ENCODE measurements at regions not wholly inside any gene's neighbourhood (a gene's known extent, or its start where the extent isn't known, plus 50 kb on each side); places are given as distances from the start of the nearest gene placed in this dataset.

GRCh38 chr11:104672897-104673296 lies 225.4 kb downstream of the CASP12 start:
- no peak overlapping the region for H3K4me3 ChIP-seq (replicated peaks in 1 of 3)
- H3K4me1 ChIP-seq = no peaks in the 10 kb centered on the region
- H3K27ac ChIP-seq = no peak overlapping the region
- no peaks in the 10 kb centered on the region for H3K27me3 ChIP-seq
- H3K9me3 ChIP-seq = no peaks in the 10 kb centered on the region
- no peaks in the 10 kb centered on the region for H3K36me3 ChIP-seq
- TF ChIP-seq, protein P1, sequence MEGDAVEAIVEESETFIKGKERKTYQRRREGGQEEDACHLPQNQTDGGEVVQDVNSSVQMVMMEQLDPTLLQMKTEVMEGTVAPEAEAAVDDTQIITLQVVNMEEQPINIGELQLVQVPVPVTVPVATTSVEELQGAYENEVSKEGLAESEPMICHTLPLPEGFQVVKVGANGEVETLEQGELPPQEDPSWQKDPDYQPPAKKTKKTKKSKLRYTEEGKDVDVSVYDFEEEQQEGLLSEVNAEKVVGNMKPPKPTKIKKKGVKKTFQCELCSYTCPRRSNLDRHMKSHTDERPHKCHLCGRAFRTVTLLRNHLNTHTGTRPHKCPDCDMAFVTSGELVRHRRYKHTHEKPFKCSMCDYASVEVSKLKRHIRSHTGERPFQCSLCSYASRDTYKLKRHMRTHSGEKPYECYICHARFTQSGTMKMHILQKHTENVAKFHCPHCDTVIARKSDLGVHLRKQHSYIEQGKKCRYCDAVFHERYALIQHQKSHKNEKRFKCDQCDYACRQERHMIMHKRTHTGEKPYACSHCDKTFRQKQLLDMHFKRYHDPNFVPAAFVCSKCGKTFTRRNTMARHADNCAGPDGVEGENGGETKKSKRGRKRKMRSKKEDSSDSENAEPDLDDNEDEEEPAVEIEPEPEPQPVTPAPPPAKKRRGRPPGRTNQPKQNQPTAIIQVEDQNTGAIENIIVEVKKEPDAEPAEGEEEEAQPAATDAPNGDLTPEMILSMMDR (IDR thresholded peaks at IDR 0.05) = no peak
- TF ChIP-seq POLR2A (IDR thresholded peaks at IDR 0.05) = no peak
- intact Hi-C loops (cut with DNase I) = no loop called here
- DNase-seq = no peak

DNA sequence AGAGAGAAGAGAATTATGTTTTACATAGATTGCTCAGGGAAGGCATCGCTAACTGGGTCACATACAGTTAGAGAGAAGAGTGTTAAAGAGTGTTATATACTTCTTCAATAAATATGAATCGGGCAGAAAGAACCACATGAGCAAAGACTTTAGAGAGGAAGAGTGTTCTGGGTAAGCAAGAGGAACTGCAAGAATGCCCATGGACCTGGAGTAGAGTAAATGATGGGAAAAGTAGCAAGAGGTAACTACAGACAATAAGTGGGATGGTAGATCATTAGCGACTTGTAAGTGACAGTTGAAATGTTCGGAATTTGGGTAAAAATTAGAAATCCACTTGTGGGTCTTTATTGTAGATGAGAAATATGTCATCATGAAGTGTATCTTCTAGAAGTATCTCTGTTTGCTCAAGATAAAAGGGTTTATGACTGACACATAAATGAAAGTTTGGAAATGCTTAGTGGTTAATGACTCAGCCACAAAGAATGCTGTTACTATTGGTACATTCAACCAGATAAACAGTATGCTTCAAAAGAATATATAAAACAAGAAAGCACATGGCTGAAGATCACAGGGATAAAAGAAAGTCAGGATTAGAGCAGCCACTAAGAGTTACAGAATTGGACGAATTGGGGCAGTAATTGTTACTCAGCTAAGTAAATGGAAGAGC lies 229.3 kb downstream of the CASP12 start:
- intact Hi-C loops (cut with DNase I) = no loop called here
- no peaks in the 10 kb centered on the region for H3K4me1 ChIP-seq
- H3K36me3 ChIP-seq = no peaks in the 10 kb centered on the region
- DNase-seq = no peak
- H3K27ac ChIP-seq = no peak overlapping the region
- H3K27me3 ChIP-seq = no peaks in the 10 kb centered on the region
- no peaks in the 10 kb centered on the region for H3K9me3 ChIP-seq
- 89 to 92% methylated on average over 5 of the region's 5 CpGs for WGBS, 2 donors
- H3K4me3 ChIP-seq (replicated peaks in 1 of 3) = no peak overlapping the region
- TF ChIP-seq POLR2A (IDR thresholded peaks at IDR 0.05) = no peak
- TF ChIP-seq, protein P1 (IDR thresholded peaks at IDR 0.05) = no peak

DNA sequence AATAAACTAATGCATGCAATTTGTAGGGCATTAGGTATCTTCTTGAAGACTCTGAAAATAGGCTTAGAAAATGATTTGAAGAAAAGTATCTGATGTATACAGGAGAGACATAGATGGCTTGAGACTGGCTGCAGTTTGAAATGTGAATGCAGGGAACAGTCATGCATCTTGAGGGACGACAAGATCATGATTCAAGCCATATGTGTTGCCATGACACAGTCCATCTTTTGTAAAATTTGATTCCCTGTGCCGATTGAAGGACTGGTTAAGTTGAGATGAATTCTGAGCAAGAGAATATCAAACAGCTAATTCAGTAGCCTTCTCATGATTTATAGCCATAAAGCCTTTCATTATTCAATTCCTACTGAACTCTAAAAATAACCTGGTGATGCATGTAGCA lies 231.6 kb downstream of the CASP12 start:
- H3K27me3 ChIP-seq = no peaks in the 10 kb centered on the region

GRCh38 chr11:104665641-104666040 lies 232.6 kb downstream of the CASP12 start:
- Histone ChIP-seq H3K9me3 (no peaks in the 10 kb centered on the region), H3K27me3 (no peaks in the 10 kb centered on the region), H3K4me3 (replicated peaks in 1 of 3) (no peak overlapping the region), H3K27ac (no peak overlapping the region), H3K36me3 (no peaks in the 10 kb centered on the region), H3K4me1 (no peaks in the 10 kb centered on the region)
- WGBS, 2 donors = 84 to 89% methylated on average over 3 of the region's 3 CpGs
- intact Hi-C loops (cut with DNase I) = no loop called here
- TF ChIP-seq, protein P1 (IDR thresholded peaks at IDR 0.05) = no peak
- no peak for TF ChIP-seq POLR2A (IDR thresholded peaks at IDR 0.05)
- no peak for DNase-seq

More for the DNA sequence above, 231.6 kb downstream of the CASP12 start:
- intact Hi-C loops (cut with DNase I) = no loop called here
- WGBS, 2 donors = 80 to 81% methylated on average over 2 of the region's 2 CpGs
- H3K4me1 ChIP-seq = no peaks in the 10 kb centered on the region
- no peaks in the 10 kb centered on the region for H3K36me3 ChIP-seq
- no peak for DNase-seq
- no peaks in the 10 kb centered on the region for H3K9me3 ChIP-seq
- no peak for TF ChIP-seq POLR2A (IDR thresholded peaks at IDR 0.05)
- TF ChIP-seq, protein P1 (IDR thresholded peaks at IDR 0.05) = no peak
- H3K4me3 ChIP-seq (replicated peaks in 1 of 3) = no peak overlapping the region
- no peak overlapping the region for H3K27ac ChIP-seq

DNA sequence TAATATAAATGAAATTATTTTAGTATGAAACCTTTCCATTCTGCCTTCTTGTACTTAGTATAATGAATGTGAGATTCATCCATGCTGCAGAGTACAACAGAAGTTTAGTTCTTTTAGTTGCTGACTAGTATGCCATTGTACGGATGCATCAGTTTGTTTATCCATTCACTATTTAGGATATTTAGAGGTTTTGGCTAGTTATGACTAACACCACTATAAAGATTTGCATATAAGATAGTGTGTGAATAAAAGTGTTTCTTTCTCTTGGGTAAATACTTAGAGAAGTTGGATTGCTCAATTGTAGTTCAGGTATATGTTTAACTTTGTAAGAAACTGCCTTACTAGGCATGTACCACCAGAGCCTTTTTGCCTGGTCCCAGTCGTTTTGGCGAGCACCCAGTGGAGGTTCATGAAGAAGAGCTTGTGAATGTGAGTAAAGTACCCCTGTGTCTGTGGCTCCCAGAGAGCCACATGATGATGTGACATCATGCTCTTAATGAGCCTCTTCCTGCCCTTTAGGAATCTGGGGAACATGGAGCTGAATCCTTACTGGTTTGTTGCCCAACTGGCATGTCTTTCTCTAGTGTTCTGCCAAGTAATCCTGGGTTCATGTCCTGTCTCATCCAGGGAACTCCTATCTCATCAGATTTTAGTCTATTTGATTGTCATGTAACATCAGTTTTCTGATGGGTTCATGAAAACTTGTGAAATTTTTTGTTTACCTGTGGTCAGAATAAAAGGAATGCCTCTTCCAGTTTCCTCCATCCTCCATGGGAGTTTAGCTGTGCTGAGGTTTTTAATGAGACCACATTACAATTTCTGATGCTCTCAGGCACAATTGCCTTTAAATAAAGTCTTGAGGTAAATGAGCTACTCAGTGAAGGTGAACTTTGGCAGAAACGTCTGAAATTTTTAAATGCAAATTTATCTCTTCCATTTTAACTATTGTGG lies 234.8 kb downstream of the CASP12 start:
- Histone ChIP-seq H3K36me3 (no peaks in the 10 kb centered on the region), H3K4me3 (replicated peaks in 1 of 3) (no peak overlapping the region), H3K9me3 (no peaks in the 10 kb centered on the region), H3K4me1 (no peaks in the 10 kb centered on the region), H3K27ac (no peak overlapping the region), H3K27me3 (no peaks in the 10 kb centered on the region)
- 87 to 90% methylated on average over 4 of the region's 4 CpGs for WGBS, 2 donors
- TF ChIP-seq, protein P1 (IDR thresholded peaks at IDR 0.05) = no peak
- TF ChIP-seq POLR2A (IDR thresholded peaks at IDR 0.05) = no peak
- no peak for DNase-seq
- intact Hi-C loops (cut with DNase I) = no loop called here
